Gastroesophageal sphincter (tissue), 4 donors: ENCODE measurements at regions not wholly inside any gene's neighbourhood (a gene's known extent, or its start where the extent isn't known, plus 50 kb on each side); places are given as distances from the start of the nearest gene placed in this dataset.

Source experiments
- ATAC-seq: fragments of 150-250 bp; one replicate; pipeline ENCODE4 v1.9.1; 2016; ENCODE audit warnings: mild to moderate bottlenecking, moderate library complexity
- H3K27ac ChIP-seq, 4 donors: fragments of 200-600 bp; sonication (generic) in 3 of 4; 1 replicate in 3 of 4; 2 replicates in 1 of 4; pipeline ENCODE4 v1.5.1; 2016 to 2019
- H3K27me3 ChIP-seq: fragments of 200-600 bp; sonication (generic); one replicate; pipeline ENCODE4 v1.5.1; 2019
- H3K36me3 ChIP-seq, 2 donors: fragments of 200-600 bp; sonication (generic); one replicate each; pipeline ENCODE4 v1.5.1; 2019; ENCODE audit warnings: control low read depth in 1 of 2
- H3K4me1 ChIP-seq, 3 donors: fragments of 200-600 bp; sonication (generic); 1 replicate in 2 of 3; 2 replicates in 1 of 3; pipeline ENCODE4 v1.5.1; 2016 to 2019; ENCODE audit warnings: control low read depth in 2 of 3
- H3K4me3 ChIP-seq, 2 donors: fragments of 200-600 bp; sonication (generic); one replicate each; pipeline ENCODE4 v1.5.1; 2019; ENCODE audit warnings: mild to moderate bottlenecking in 1 of 2, moderate library complexity in 1 of 2
- H3K9me3 ChIP-seq, 3 donors: fragments of 200-600 bp; sonication (generic); one replicate each; pipeline ENCODE4 v1.5.1; 2017 to 2019; ENCODE audit warnings: control low read depth in 2 of 3
- CTCF ChIP-seq, 4 experiments: fragments of 200-600 bp in 2 of 4; fragments of 450-650 bp in 2 of 4; sonication (generic) in 1 of 4; IDR thresholded peaks; one replicate each; pipeline ENCODE4 v1.5.1; 2017 to 2019; ENCODE audit warnings: antibody characterized with exemption in 4 of 4, mild to moderate bottlenecking in 2 of 4, moderate library complexity in 2 of 4
- EP300 ChIP-seq: sonication (generic); formaldehyde crosslinking; IDR thresholded peaks from one replicate; pipeline ENCODE4 v1.6.1; 2017; ENCODE audit warnings: antibody characterized with exemption, mild to moderate bottlenecking
- POLR2A ChIP-seq, 2 donors: fragments of 450-650 bp; IDR thresholded peaks; one replicate each; pipeline ENCODE4 v1.6.1; 2017; ENCODE audit warnings: antibody characterized with exemption in 2 of 2, mild to moderate bottlenecking in 2 of 2, moderate library complexity in 1 of 2
- POLR2AphosphoS5 ChIP-seq: sonication (generic); formaldehyde crosslinking; IDR thresholded peaks from one replicate; pipeline ENCODE4 v1.6.1; 2017; ENCODE audit warnings: antibody characterized with exemption
- WGBS, 2 donors: methylation state at CpG; one replicate each; pipeline ENCODE4 v1.1.5; 2018; ENCODE audit warnings: low coverage in 1 of 2; 5-methylcytosine and 5-hydroxymethylcytosine counted together

DNA sequence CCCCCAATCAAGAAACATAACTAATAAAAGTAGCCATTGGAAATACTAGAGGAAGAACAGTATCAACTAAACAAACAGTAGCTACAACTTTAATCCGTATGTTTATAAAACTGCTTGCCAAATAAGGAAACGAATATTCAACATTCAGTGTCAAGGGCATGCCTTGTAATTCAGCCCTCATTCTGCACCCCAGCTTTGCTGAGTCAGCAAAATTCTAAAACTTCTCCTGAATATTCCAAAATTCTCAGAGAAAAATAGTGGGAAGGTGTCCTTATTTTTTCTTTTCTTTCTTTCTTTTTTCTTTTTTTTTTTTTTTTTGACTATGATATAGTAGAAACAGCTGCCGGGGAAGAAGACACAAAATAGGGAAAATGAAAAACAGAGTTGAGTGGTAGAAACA, 344.8 kb upstream of the MAGEC2 start:
- 26 to 34% methylated on average over 2 to 3 of the region's 3 CpGs for WGBS, 2 donors
- H3K9me3 ChIP-seq = no peaks in the 10 kb centered on the region

DNA sequence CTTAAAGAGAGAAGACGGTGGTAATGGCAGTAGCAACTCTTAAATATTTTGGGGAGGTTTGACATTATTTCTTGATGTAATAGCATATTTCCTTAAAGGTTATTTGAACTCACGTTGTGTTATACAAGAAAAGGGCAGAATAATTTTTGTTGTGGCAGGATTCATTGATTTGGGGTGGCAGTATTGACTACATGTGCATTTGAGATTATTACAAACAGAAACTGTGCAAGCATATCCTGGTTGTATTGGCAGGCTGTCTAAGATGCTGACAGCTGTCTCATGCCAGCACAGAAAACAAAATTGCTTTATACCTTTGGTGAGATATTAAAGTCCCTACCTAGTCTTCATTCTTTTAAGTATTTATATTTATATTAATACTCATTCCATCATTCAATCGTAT, 300.7 kb upstream of the MAGEC2 start:
- TF ChIP-seq EP300 (no peak), POLR2AphosphoS5 (no peak), CTCF (IDR thresholded peaks at IDR 0.05) (no peak), POLR2A (IDR thresholded peaks at IDR 0.05) (no peak)
- 50 to 86% methylated on average over 3 of the region's 3 CpGs for WGBS, 2 donors
- Histone ChIP-seq H3K27me3 (no peaks in the 10 kb centered on the region), H3K9me3 (no peaks in the 10 kb centered on the region), H3K4me3 (no peak overlapping the region), H3K36me3 (no peaks in the 10 kb centered on the region), H3K4me1 (no peaks in the 10 kb centered on the region), H3K27ac (no peak overlapping the region)
- ATAC-seq = no peak

More for the DNA sequence above, 344.8 kb upstream of the MAGEC2 start:
- no peaks in the 10 kb centered on the region for H3K4me1 ChIP-seq
- H3K36me3 ChIP-seq = no peaks in the 10 kb centered on the region
- H3K27me3 ChIP-seq = no peaks in the 10 kb centered on the region
- ATAC-seq = no peak
- H3K27ac ChIP-seq = no peak overlapping the region
- TF ChIP-seq CTCF (IDR thresholded peaks at IDR 0.05) = no peak
- no peak for TF ChIP-seq POLR2AphosphoS5
- no peak for TF ChIP-seq EP300
- no peak for TF ChIP-seq POLR2A (IDR thresholded peaks at IDR 0.05)
- H3K4me3 ChIP-seq = no peak overlapping the region

DNA sequence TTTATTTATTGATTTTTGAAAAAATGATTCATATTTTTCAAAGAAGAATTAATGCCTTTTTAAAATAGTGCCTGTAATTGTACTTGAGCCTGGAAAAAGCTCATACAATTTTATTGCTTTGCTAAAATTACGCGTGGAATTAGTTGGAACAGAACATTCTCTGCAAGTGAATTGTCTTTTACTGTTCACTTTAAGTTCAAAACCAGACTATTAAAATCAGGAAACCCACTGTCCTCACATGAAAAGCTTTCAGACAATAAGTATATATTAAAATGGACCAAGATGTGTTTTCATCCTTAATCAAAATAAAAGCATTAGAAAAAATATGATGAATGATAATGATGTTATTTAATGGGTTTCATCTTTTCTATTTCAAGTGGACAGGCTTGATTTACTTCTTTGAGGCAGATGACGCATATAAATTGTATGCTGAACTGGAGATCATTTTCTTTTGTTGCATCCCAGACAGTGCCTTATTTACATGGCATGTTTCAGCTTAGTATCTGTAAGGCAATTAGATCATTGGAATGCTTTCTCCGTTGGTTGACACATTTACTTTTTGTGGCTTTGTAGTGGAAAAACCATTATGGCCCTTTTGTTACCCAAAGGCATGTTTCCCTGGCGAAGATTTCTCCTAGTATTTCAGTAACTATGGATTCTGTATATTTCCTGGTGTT, 299.0 kb upstream of the MAGEC2 start:
- WGBS, 2 donors = 61 to 79% methylated on average over 5 of the region's 5 CpGs
- ATAC-seq = no peak
- H3K9me3 ChIP-seq = no peaks in the 10 kb centered on the region
- no peak for TF ChIP-seq CTCF (IDR thresholded peaks at IDR 0.05)
- TF ChIP-seq POLR2A (IDR thresholded peaks at IDR 0.05) = no peak
- TF ChIP-seq POLR2AphosphoS5 = no peak
- no peak for TF ChIP-seq EP300
- H3K4me3 ChIP-seq = no peak overlapping the region
- H3K36me3 ChIP-seq = no peaks in the 10 kb centered on the region
- H3K27ac ChIP-seq = no peak overlapping the region
- H3K27me3 ChIP-seq = no peaks in the 10 kb centered on the region
- H3K4me1 ChIP-seq = no peaks in the 10 kb centered on the region

DNA sequence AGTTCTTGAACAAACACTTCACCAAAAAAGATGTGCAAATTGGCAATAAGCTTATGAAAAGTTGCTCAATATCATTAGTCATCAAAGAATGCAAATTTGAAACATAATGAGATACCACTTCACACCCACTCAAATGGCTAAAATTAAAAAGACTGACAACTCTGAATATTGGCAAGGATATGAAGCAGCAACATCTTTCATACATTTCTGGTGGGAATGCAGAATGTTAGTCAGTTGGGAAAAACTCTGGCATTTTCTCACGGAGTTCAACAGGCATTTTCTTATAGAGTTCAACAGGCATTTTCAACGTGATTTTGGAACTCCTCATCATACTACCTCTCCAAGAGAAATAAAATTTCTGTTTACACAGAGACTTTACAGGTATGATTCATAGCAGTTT, 297.4 kb upstream of the MAGEC2 start:
- Histone ChIP-seq H3K4me1 (no peaks in the 10 kb centered on the region), H3K36me3 (no peaks in the 10 kb centered on the region), H3K27ac (no peak overlapping the region), H3K27me3 (no peaks in the 10 kb centered on the region), H3K4me3 (no peak overlapping the region), H3K9me3 (no peaks in the 10 kb centered on the region)
- 49 to 54% methylated on average over 2 of the region's 2 CpGs for WGBS, 2 donors
- TF ChIP-seq CTCF (IDR thresholded peaks at IDR 0.05) = no peak
- TF ChIP-seq EP300 = no peak
- TF ChIP-seq POLR2A (IDR thresholded peaks at IDR 0.05) = no peak
- no peak for TF ChIP-seq POLR2AphosphoS5
- ATAC-seq = no peak

DNA sequence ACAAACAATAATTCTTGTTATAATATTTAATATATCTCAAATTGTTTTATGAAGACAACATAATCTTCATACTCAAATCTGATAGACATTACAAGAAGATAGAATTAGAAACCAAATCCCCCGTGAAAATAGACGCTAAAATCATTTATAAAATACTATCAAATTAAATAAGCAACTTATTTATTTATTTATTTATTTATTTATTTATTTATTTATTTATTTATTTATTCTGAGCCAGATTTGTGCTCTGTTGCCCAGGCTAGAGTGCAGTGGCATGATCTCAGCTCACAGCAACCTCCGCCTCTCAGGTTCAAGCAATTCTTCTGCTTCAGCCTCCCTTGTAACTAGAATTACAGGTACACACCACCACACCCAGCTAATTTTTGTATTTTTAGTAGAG, 294.9 kb upstream of the MAGEC2 start:
- no peaks in the 10 kb centered on the region for H3K36me3 ChIP-seq
- H3K4me3 ChIP-seq = no peak overlapping the region
- H3K9me3 ChIP-seq = no peaks in the 10 kb centered on the region
- no peak overlapping the region for H3K27ac ChIP-seq
- no peak for ATAC-seq
- H3K27me3 ChIP-seq = no peaks in the 10 kb centered on the region
- TF ChIP-seq POLR2AphosphoS5 = no peak
- TF ChIP-seq CTCF (IDR thresholded peaks at IDR 0.05) = no peak
- TF ChIP-seq POLR2A (IDR thresholded peaks at IDR 0.05) = no peak
- no peak for TF ChIP-seq EP300
- no peaks in the 10 kb centered on the region for H3K4me1 ChIP-seq
- 87 to 94% methylated on average over 2 to 3 of the region's 3 CpGs for WGBS, 2 donors
